DND-41 (cell line): ENCODE measurements at regions not wholly inside any gene's neighbourhood (a gene's known extent, or its start where the extent isn't known, plus 50 kb on each side); places are given as distances from the start of the nearest gene placed in this dataset.

Experiments used
- EZH2 ChIP-seq: IDR thresholded peaks from 3 replicates; pipeline ENCODE4 v1.6.1; 2012; ENCODE audit warnings: borderline replicate concordance, low read depth, mild to moderate bottlenecking, moderate library complexity, low read length, inconsistent platforms; ENCODE audit not compliant: severe bottlenecking
- TF ChIP-seq, protein P1 (sequence below): IDR thresholded peaks from 2 replicates; pipeline ENCODE4 v1.5.1; 2012; ENCODE audit warnings: borderline replicate concordance, low read length, moderate library complexity, mild to moderate bottlenecking; ENCODE audit not compliant: poor library complexity, severe bottlenecking; ENCODE audit errors: extremely low read depth

DNA sequence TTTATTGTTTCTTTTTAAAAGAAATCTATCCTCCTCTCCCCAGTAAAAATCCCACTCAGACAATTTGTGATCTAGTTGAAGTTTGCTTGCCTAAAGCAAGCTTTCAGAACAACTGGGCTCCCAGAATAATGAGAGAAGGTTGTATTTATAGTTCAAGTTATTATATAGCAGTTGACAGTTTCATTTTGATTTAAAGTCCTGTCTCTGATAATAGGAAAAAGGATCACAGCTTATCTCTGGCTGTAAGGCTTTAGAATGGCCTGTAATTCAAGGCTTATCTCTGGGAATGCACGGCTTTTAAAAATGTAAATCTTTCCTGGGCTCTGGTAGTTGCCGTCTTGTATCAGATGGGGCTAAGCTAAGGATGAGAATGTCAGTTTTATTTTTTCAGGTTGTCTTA lies 123.3 kb upstream of the TMTC4 start:
- TF ChIP-seq, protein P1, sequence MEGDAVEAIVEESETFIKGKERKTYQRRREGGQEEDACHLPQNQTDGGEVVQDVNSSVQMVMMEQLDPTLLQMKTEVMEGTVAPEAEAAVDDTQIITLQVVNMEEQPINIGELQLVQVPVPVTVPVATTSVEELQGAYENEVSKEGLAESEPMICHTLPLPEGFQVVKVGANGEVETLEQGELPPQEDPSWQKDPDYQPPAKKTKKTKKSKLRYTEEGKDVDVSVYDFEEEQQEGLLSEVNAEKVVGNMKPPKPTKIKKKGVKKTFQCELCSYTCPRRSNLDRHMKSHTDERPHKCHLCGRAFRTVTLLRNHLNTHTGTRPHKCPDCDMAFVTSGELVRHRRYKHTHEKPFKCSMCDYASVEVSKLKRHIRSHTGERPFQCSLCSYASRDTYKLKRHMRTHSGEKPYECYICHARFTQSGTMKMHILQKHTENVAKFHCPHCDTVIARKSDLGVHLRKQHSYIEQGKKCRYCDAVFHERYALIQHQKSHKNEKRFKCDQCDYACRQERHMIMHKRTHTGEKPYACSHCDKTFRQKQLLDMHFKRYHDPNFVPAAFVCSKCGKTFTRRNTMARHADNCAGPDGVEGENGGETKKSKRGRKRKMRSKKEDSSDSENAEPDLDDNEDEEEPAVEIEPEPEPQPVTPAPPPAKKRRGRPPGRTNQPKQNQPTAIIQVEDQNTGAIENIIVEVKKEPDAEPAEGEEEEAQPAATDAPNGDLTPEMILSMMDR, result no peak
- TF ChIP-seq EZH2, result no peak
